Esophagus squamous epithelium (tissue), 5 donors: ENCODE measurements at regions not wholly inside any gene's neighbourhood (a gene's known extent, or its start where the extent isn't known, plus 50 kb on each side); places are given as distances from the start of the nearest gene placed in this dataset.

Experiments
- DNase-seq: peaks from one replicate; lab custom pipeline; 2025; lab: John Stamatoyannopoulos, UW
- H3K27ac ChIP-seq, 4 donors: fragments of 200-600 bp; sonication (generic); one replicate each; pipeline ENCODE4 v1.5.1; 2016 to 2019; ENCODE audit warnings: mild to moderate bottlenecking in 1 of 4
- H3K27me3 ChIP-seq, 4 donors: fragments of 200-600 bp; sonication (generic); 1 replicate in 3 of 4; 2 replicates in 1 of 4; pipeline versions ENCODE4 v1.5.1 to v1.6.0; 2017 to 2021; ENCODE audit warnings: antibody characterized with exemption in 1 of 4
- H3K36me3 ChIP-seq, 3 donors: fragments of 200-600 bp; sonication (generic); one replicate each; pipeline ENCODE4 v1.5.1; 2016 to 2019
- H3K4me1 ChIP-seq, 3 donors: fragments of 200-600 bp; sonication (generic); one replicate each; pipeline ENCODE4 v1.5.1; 2017 to 2019
- H3K4me3 ChIP-seq, 4 donors: fragments of 200-600 bp; sonication (generic); 1 replicate in 3 of 4; 2 replicates in 1 of 4; pipeline ENCODE4 v1.5.1; 2016 to 2019; ENCODE audit warnings: mild to moderate bottlenecking in 2 of 4, moderate library complexity in 1 of 4
- H3K9me3 ChIP-seq, 3 donors: fragments of 200-600 bp; sonication (generic); one replicate each; pipeline ENCODE4 v1.5.1; 2016 to 2019
- CTCF ChIP-seq, 6 experiments: fragments of 450-650 bp in 4 of 6; fragments of 200-600 bp in 2 of 6; sonication (generic) in 2 of 6; IDR thresholded peaks; one replicate each; pipeline ENCODE4 v1.5.1; 2016 to 2019; ENCODE audit warnings: antibody characterized with exemption in 6 of 6, mild to moderate bottlenecking in 4 of 6, moderate library complexity in 4 of 6
- POLR2A ChIP-seq, 4 donors: fragments of 450-650 bp; IDR thresholded peaks; one replicate each; pipeline ENCODE4 v1.6.1; 2017; ENCODE audit warnings: antibody characterized with exemption in 4 of 4, mild to moderate bottlenecking in 4 of 4, moderate library complexity in 3 of 4
- WGBS, 2 donors: methylation state at CpG; one replicate each; pipeline ENCODE4 v1.1.5; 2018; 5-methylcytosine and 5-hydroxymethylcytosine counted together
- intact Hi-C: fragments of 100-400 bp; cut with DNase I; formaldehyde crosslinking; loops from one replicate; pipeline ENCODE4 v1.15.0; 2022
- small RNA-seq, 4 donors: library from RNA; depleted of rRNA; stranded (forward); fragments of <200 nt; gene quantifications; one replicate each; pipeline ENCODE3, GENCODE V24; 2016
- donor health status: DM: yes; HTN: yes; CAD: no.

GRCh38 chr11:36719358-36720107 lies 121.5 kb upstream of the RAG2 start:
- DNase-seq, result no peak
- H3K4me3 ChIP-seq, result no peak overlapping the region
- no peaks in the 10 kb centered on the region for H3K4me1 ChIP-seq
- H3K9me3 ChIP-seq, result no peaks in the 10 kb centered on the region
- 74 to 82% methylated on average over 6 of the region's 8 CpGs for WGBS, 2 donors
- no peak overlapping the region for H3K27ac ChIP-seq
- no peaks in the 10 kb centered on the region for H3K27me3 ChIP-seq
- H3K36me3 ChIP-seq, result no peaks in the 10 kb centered on the region
- TF ChIP-seq POLR2A (IDR thresholded peaks at IDR 0.05) (no peak), CTCF (IDR thresholded peaks at IDR 0.05) (no peak)
- intact Hi-C loops, result no loop called here

- WGBS, 2 donors, result 25 to 27% methylated on average over 1 of the region's 1 CpG
- no peak overlapping the region for H3K4me3 ChIP-seq
Measured at GRCh38 chr11:36718451-36718850, 120.4 kb upstream of the RAG2 start.

GRCh38 chr11:36713715-36714114 lies 115.7 kb upstream of the RAG2 start:
- intact Hi-C loops, result no loop called here

More at GRCh38 chr11:36718451-36718850, 120.4 kb upstream of the RAG2 start:
- Histone ChIP-seq H3K27me3 (no peaks in the 10 kb centered on the region), H3K9me3 (no peaks in the 10 kb centered on the region), H3K36me3 (no peaks in the 10 kb centered on the region), H3K4me1 (no peaks in the 10 kb centered on the region), H3K27ac (no peak overlapping the region)
- no peak for TF ChIP-seq CTCF (IDR thresholded peaks at IDR 0.05)
- TF ChIP-seq POLR2A (IDR thresholded peaks at IDR 0.05), result no peak
- intact Hi-C loops, result no loop called here
- no peak for DNase-seq

GRCh38 chr11:36711104-36711825 lies 113.2 kb upstream of the RAG2 start:
- 52 to 57% methylated on average over 3 of the region's 3 CpGs for WGBS, 2 donors
- no peaks in the 10 kb centered on the region for H3K4me1 ChIP-seq
- intact Hi-C loops, result no loop called here
- no peak overlapping the region for H3K27ac ChIP-seq
- H3K4me3 ChIP-seq, result no peak overlapping the region
- peaks cover 0 to 4% (median 0%) of the 10 kb centered on the region in 4 donors for H3K27me3 ChIP-seq
- H3K9me3 ChIP-seq, result no peaks in the 10 kb centered on the region
- DNase-seq, result no peak
- TF ChIP-seq CTCF (IDR thresholded peaks at IDR 0.05), result no peak
- no peaks in the 10 kb centered on the region for H3K36me3 ChIP-seq

More at GRCh38 chr11:36713715-36714114, 115.7 kb upstream of the RAG2 start:
- Histone ChIP-seq H3K27me3 (peaks cover 0 to 4% (median 0%) of the 10 kb centered on the region in 4 donors), H3K27ac (no peak overlapping the region), H3K9me3 (no peaks in the 10 kb centered on the region), H3K36me3 (no peaks in the 10 kb centered on the region), H3K4me3 (no peak overlapping the region), H3K4me1 (no peaks in the 10 kb centered on the region)
- 65 to 76% methylated on average over 2 of the region's 2 CpGs for WGBS, 2 donors
- TF ChIP-seq POLR2A (IDR thresholded peaks at IDR 0.05) (no peak), CTCF (IDR thresholded peaks at IDR 0.05) (no peak)
- DNase-seq, result no peak

Small RNA genes in the stretch of these regions (small RNA-seq; reads per million reads assigned to genes)
- gene RF00322 (0 reads per million in 4 donors), gene RNU6-99P (0 to 0.09 (median 0) reads per million in 4 donors)
